Hepatocyte (in vitro differentiated cells): ENCODE measurements at regions not wholly inside any gene's neighbourhood (a gene's known extent, or its start where the extent isn't known, plus 50 kb on each side); places are given as distances from the start of the nearest gene placed in this dataset.

Experiments used
- EZH2 ChIP-seq: fragments of 200-600 bp; sonication (generic); IDR thresholded peaks from 2 replicates; pipeline ENCODE4 v1.6.1; 2016; ENCODE audit warnings: antibody characterized with exemption, mild to moderate bottlenecking, borderline replicate concordance
- EZH2phosphoT487 ChIP-seq: fragments of 200-600 bp; sonication (generic); IDR thresholded peaks from one replicate; pipeline ENCODE4 v1.6.1; 2018; ENCODE audit warnings: antibody characterized with exemption, mild to moderate bottlenecking, low read depth, moderate library complexity; ENCODE audit not compliant: unreplicated experiment, severe bottlenecking
- TF ChIP-seq, protein P1 (sequence below): fragments of 200-600 bp; sonication (generic); IDR thresholded peaks from 2 replicates; pipeline ENCODE4 v1.5.1; 2016; ENCODE audit warnings: antibody characterized with exemption, mild to moderate bottlenecking; ENCODE audit not compliant: poor library complexity

DNA sequence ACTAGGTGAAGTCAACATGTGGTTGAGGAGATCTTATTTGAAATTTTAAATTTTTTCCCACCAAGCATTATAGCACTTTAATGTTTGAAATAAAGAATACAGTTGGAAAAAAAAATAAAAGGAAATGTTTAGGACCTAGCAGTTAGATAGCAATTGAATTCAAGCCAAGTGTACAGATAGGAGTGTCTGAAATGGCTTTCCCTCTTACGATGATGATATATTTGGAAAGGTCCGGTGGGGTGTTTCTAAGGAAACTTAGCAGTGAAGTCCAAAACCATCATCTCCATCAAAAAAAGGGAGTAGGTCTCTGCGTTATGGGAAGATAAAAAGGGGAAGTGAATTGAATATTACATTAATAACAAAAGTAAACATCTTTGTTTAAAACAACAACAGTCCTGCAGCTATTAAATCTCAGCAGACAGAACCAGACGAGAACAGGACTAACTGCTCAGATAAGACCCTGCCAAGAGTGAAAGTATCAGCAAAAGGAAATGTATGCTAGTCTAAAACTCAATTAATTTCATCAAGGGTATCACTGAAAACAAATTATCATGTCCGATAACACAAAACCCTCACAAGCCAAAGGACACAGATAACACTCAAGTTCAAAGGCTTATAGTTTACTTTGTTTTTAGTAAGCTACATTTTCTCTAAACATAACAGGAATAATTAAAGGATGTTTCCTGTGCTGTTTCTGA is 242.0 kb downstream of the BMP4 start:
- TF ChIP-seq, protein P1, sequence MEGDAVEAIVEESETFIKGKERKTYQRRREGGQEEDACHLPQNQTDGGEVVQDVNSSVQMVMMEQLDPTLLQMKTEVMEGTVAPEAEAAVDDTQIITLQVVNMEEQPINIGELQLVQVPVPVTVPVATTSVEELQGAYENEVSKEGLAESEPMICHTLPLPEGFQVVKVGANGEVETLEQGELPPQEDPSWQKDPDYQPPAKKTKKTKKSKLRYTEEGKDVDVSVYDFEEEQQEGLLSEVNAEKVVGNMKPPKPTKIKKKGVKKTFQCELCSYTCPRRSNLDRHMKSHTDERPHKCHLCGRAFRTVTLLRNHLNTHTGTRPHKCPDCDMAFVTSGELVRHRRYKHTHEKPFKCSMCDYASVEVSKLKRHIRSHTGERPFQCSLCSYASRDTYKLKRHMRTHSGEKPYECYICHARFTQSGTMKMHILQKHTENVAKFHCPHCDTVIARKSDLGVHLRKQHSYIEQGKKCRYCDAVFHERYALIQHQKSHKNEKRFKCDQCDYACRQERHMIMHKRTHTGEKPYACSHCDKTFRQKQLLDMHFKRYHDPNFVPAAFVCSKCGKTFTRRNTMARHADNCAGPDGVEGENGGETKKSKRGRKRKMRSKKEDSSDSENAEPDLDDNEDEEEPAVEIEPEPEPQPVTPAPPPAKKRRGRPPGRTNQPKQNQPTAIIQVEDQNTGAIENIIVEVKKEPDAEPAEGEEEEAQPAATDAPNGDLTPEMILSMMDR: no peak
- TF ChIP-seq EZH2 (no peak), EZH2phosphoT487 (no peak)
